AG09309 (cell line): ENCODE measurements at regions not wholly inside any gene's neighbourhood (a gene's known extent, or its start where the extent isn't known, plus 50 kb on each side); places are given as distances from the start of the nearest gene placed in this dataset.

Experiments used
- DNase-seq: peaks from one replicate; pipeline ENCODE4 v3.0.0-alpha.2; 2010; ENCODE audit warnings: low read depth
- H3K4me3 ChIP-seq: 2 replicates; pipeline ENCODE4 v1.5.1; 2011; ENCODE audit warnings: mild to moderate bottlenecking, low read depth, low read length, moderate library complexity; ENCODE audit not compliant: control insufficient read depth
- TF ChIP-seq, protein P1 (sequence below): IDR thresholded peaks from 2 replicates; pipeline ENCODE4 v1.5.1; 2011; ENCODE audit warnings: mild to moderate bottlenecking, low read depth, low read length, inconsistent platforms; ENCODE audit not compliant: insufficient read depth, control insufficient read depth; ENCODE audit errors: missing control alignments

DNA sequence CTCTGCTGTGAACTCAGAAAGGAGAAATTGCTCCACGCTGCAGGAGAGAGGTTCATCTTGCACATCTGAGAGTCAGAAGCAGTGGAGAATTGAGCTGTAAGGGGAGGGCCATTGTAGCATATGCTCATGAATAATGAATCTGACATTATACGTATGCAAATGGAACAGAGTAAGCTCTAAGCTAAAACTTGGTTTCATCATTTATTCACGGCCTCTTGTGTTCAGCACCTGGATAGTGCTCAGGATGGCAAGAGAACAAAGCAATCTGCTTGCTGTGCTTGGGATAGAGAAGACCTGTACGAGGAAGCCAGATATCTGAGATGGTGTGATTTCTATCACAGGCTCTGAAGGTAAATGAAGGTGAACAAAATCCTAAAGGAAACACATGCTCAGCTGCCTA, 87.9 kb upstream of the GCFC2 start:
- no peak overlapping the region for H3K4me3 ChIP-seq
- TF ChIP-seq, protein P1, sequence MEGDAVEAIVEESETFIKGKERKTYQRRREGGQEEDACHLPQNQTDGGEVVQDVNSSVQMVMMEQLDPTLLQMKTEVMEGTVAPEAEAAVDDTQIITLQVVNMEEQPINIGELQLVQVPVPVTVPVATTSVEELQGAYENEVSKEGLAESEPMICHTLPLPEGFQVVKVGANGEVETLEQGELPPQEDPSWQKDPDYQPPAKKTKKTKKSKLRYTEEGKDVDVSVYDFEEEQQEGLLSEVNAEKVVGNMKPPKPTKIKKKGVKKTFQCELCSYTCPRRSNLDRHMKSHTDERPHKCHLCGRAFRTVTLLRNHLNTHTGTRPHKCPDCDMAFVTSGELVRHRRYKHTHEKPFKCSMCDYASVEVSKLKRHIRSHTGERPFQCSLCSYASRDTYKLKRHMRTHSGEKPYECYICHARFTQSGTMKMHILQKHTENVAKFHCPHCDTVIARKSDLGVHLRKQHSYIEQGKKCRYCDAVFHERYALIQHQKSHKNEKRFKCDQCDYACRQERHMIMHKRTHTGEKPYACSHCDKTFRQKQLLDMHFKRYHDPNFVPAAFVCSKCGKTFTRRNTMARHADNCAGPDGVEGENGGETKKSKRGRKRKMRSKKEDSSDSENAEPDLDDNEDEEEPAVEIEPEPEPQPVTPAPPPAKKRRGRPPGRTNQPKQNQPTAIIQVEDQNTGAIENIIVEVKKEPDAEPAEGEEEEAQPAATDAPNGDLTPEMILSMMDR = no peak
- no peak for DNase-seq

DNA sequence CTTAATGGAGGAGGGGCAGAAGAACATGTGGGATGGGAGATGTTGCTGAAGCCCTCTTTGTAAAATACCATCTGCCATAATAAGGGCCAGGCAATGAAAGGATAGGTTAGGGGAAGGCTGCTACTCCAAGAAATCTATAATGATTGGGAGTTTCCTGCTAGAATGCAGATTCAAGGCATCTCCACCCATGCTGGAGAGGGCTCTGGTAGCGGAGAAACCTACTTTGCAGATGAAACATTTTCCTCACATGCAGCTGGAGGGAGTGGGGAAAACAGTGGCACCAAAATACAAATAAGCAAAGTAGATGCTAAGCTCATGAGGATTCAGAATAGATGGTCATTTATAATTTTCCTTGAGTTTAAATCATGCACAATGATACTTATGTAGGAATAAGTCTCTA, 82.3 kb upstream of the GCFC2 start:
- DNase-seq = no peak
- TF ChIP-seq, protein P1 = no peak
- no peak overlapping the region for H3K4me3 ChIP-seq

DNA sequence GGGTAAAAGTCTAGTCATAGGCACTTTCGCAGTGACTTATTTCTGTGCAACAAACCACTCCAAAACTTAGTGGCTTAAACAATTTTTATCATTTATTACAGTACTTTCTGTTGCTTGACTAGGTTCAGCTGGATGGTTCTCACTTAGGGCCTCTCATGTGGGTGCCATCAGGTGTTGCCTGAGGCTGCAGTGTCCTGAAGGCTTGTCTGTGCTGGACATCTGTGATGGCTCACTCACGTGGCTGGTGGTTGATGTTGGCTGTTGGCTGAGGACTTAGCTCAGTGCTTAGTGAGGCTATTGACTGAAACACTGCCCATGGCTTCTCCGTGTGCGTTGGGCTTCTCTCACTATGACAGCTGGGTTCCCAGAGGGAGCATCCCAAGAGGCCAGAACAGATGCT, 81.4 kb upstream of the GCFC2 start:
- TF ChIP-seq, protein P1 = no peak

DNA sequence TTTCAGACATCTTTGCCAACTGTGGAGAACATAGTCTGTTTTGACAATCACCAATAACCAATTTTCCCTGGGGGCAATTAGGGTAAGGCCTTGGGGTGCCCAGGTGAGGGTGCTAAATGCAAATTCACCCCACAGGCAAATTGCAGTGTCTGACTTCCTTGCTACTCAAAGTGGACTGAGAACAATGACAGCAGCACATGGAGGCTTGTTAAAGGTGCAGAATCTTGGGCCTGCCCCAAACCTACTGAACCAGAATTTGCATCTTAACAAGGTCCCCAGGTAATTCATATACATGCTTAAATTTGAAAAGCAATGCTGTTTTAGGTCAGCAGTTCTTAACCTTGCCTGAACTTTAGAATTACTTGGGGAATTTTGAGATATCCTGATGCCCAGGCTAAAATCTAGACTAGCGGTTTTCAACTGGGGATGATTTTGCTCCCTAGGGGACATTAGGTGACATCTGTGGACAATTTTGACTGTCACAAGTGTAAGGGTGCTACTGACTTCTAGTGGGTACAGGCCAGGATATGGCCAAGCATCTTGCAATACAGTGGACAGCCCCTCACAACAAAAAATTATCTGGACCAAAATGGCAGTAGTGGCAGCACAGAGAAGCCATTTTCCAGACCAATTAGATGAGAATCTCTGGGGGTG, 80.2 kb upstream of the GCFC2 start:
- no peak for DNase-seq
- TF ChIP-seq, protein P1 = no peak
- H3K4me3 ChIP-seq = no peak overlapping the region

More for the DNA sequence above, 81.4 kb upstream of the GCFC2 start:
- no peak for DNase-seq
- no peak overlapping the region for H3K4me3 ChIP-seq

DNA sequence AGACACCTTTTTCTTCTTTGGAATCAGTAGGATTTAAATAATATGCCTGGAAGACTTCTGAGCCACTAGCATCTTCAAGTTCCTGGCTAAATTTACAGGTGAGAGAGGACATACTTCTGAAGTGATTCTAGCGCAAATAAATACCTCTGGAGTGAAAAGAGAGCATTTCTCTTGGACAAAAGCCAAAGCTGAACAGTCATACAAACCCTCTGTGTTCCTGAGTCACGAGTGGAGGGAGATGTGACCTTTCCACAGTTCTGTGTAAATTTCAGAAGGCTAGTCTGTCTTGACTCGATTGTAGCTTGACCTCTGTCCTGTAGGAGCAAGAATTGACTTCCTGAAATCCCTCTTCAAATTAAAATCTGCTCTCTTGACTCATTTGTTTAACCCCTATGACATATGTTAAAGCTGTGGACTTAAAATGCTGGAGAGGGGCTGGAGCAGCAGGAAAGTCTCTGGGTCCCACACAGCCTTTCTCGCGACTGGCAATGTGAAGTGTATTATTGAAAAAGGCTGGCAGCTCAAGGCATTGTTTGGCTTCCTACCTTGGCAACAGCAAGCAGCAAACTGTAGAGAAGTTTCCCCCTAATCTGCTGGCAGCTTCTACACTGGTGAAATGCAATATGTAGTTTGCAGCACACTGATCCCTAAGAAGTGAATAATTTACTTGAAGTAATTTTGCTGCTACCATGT, 79.6 kb upstream of the GCFC2 start:
- DNase-seq = no peak
- TF ChIP-seq, protein P1 = no peak
- no peak overlapping the region for H3K4me3 ChIP-seq

DNA sequence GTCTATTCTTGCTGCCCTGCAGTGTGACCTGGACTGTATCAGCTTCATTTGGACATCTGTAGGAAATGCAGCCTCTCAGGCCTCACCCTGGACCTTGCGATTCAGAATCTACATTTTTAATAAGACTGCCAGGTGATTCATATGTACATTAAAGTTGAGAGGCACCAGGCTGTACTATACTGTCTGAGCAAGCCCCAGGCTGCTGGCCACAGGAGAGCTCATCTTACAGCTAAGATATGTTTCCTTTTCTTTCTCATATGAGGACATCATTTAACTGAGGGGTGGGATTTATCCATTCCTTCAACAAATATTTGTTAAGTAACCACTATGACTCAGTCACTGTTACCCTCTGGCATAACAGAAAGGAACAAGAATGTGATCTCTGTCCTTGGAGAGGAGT, 78.2 kb upstream of the GCFC2 start:
- DNase-seq = no peak
- no peak overlapping the region for H3K4me3 ChIP-seq
- TF ChIP-seq, protein P1 = no peak
